ENCODE measurements at regions not wholly inside any gene's neighbourhood (a gene's known extent, or its start where the extent isn't known, plus 50 kb on each side); places are given as distances from the start of the nearest gene placed in this dataset.

- H3K27me3 ChIP-seq (ENCODE audit: control insufficient read depth, insufficient read depth, low read length), result peaks cover 2% of the 10 kb centered on the region
- no peaks in the 10 kb centered on the region for H3K9me3 ChIP-seq (ENCODE audit: control insufficient read depth, insufficient read depth, low read length)
- no peak overlapping the region for H3K4me3 ChIP-seq (ENCODE audit: low read depth, low read length)
- DNase-seq (ENCODE audit: low read depth, low spot score), result no peak
- H3K27ac ChIP-seq (ENCODE audit: low read depth, low read length), result no peak overlapping the region
- ChIA-PET CTCF (no interaction called here), POLR2A (no interaction called here)
- no peak for TF ChIP-seq CTCF (IDR thresholded peaks at IDR 0.05; ENCODE audit: low read depth, low read length)
Observed at GRCh38 chr1:36614991-36615390, 132.3 kb upstream of the CSF3R start.

DNA sequence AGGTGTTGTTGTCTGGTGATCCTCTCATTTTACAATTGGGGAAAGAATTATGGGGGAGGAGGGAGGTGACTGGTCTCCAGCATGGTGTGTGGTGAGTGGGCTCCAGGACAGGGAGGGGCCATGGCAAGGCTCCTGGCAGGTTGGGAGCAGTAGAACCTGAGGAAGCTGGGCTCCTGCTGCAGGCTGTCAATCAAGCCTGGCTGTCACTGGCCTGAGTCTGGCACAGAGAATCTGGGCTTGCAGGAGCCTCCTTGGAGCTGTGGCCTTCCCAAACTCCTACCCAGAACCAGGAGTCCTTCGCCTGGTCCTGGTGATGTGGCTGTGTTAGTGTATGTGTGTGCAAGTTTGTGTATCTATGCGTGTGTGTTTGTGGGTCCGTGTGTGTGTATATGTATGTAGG, 131.9 kb upstream of the CSF3R start:
- no peak for DNase-seq (ENCODE audit: low read depth, low spot score)
- Histone ChIP-seq H3K27ac (ENCODE audit: low read depth, low read length) (no peak overlapping the region), H3K4me3 (ENCODE audit: low read depth, low read length) (no peak overlapping the region), H3K9me3 (ENCODE audit: control insufficient read depth, insufficient read depth, low read length) (no peaks in the 10 kb centered on the region), H3K27me3 (ENCODE audit: control insufficient read depth, insufficient read depth, low read length) (peaks cover 2% of the 10 kb centered on the region)
- ChIA-PET CTCF (no interaction called here), POLR2A (no interaction called here)
- no peak for TF ChIP-seq CTCF (IDR thresholded peaks at IDR 0.05; ENCODE audit: low read depth, low read length)

- no peak for DNase-seq (ENCODE audit: low read depth, low spot score)
- no peaks in the 10 kb centered on the region for H3K9me3 ChIP-seq (ENCODE audit: control insufficient read depth, insufficient read depth, low read length)
- ChIA-PET CTCF (no interaction called here), POLR2A (no interaction called here)
- H3K27me3 ChIP-seq (ENCODE audit: control insufficient read depth, insufficient read depth, low read length), result peaks cover 2% of the 10 kb centered on the region
- no peak overlapping the region for H3K27ac ChIP-seq (ENCODE audit: low read depth, low read length)
- no peak for TF ChIP-seq CTCF (IDR thresholded peaks at IDR 0.05; ENCODE audit: low read depth, low read length)
- no peak overlapping the region for H3K4me3 ChIP-seq (ENCODE audit: low read depth, low read length)
Observed at GRCh38 chr1:36613721-36614120, 131.0 kb upstream of the CSF3R start.

GRCh38 chr1:36612881-36613280, 130.2 kb upstream of the CSF3R start:
- Histone ChIP-seq H3K27me3 (ENCODE audit: control insufficient read depth, insufficient read depth, low read length) (peaks cover 2% of the 10 kb centered on the region), H3K27ac (ENCODE audit: low read depth, low read length) (no peak overlapping the region), H3K4me3 (ENCODE audit: low read depth, low read length) (no peak overlapping the region), H3K9me3 (ENCODE audit: control insufficient read depth, insufficient read depth, low read length) (no peaks in the 10 kb centered on the region)
- ChIA-PET POLR2A (no interaction called here), CTCF (no interaction called here)
- DNase-seq (ENCODE audit: low read depth, low spot score), result no peak
- TF ChIP-seq CTCF (IDR thresholded peaks at IDR 0.05; ENCODE audit: low read depth, low read length), result no peak

- no peak for TF ChIP-seq CTCF (IDR thresholded peaks at IDR 0.05; ENCODE audit: low read depth, low read length)
- H3K9me3 ChIP-seq (ENCODE audit: control insufficient read depth, insufficient read depth, low read length), result no peaks in the 10 kb centered on the region
- no peak for DNase-seq (ENCODE audit: low read depth, low spot score)
- CTCF ChIA-PET, result no interaction called here
- POLR2A ChIA-PET, result no interaction called here
- H3K27ac ChIP-seq (ENCODE audit: low read depth, low read length), result no peak overlapping the region
- no peak overlapping the region for H3K4me3 ChIP-seq (ENCODE audit: low read depth, low read length)
- peaks cover 2% of the 10 kb centered on the region for H3K27me3 ChIP-seq (ENCODE audit: control insufficient read depth, insufficient read depth, low read length)
Observed at GRCh38 chr1:36612121-36612520, 129.4 kb upstream of the CSF3R start.

Data from AG04450 (cell line).